Vagina (tissue), 2 donors: ENCODE measurements at regions not wholly inside any gene's neighbourhood (a gene's known extent, or its start where the extent isn't known, plus 50 kb on each side); places are given as distances from the start of the nearest gene placed in this dataset.

Source experiments
- DNase-seq, 2 donors: peaks; one replicate each; pipeline ENCODE4 v3.0.0-alpha.2; 2017; ENCODE audit errors: extremely low spot score in 2 of 2
- H3K27ac ChIP-seq: fragments of 200-600 bp; sonication (generic); one replicate; pipeline ENCODE4 v1.5.1; 2019
- H3K27me3 ChIP-seq: fragments of 200-600 bp; sonication (generic); one replicate; pipeline ENCODE4 v1.5.1; 2019
- H3K36me3 ChIP-seq, 2 donors: fragments of 200-600 bp; sonication (generic); one replicate each; pipeline ENCODE4 v1.5.1; 2017 to 2019
- H3K4me1 ChIP-seq: fragments of 200-600 bp; sonication (generic); one replicate; pipeline ENCODE4 v1.5.1; 2019
- H3K4me3 ChIP-seq, 2 donors: fragments of 200-600 bp; sonication (generic); 1 replicate in 1 of 2; 2 replicates in 1 of 2; pipeline ENCODE4 v1.5.1; 2016 to 2019
- H3K9me3 ChIP-seq: fragments of 200-600 bp; sonication (generic); one replicate; pipeline ENCODE4 v1.5.1; 2019
- POLR2A ChIP-seq, 2 donors: fragments of 450-650 bp; IDR thresholded peaks; one replicate each; pipeline ENCODE4 v1.6.1; 2017; ENCODE audit warnings: antibody characterized with exemption in 2 of 2, mild to moderate bottlenecking in 2 of 2, moderate library complexity in 2 of 2
- POLR2AphosphoS5 ChIP-seq, 2 donors: sonication (generic); formaldehyde crosslinking; IDR thresholded peaks; one replicate each; pipeline ENCODE4 v1.9.0; 2017; ENCODE audit warnings: antibody characterized with exemption in 2 of 2, mild to moderate bottlenecking in 2 of 2, low read depth in 1 of 2; ENCODE audit not compliant: insufficient read depth in 1 of 2
- intact Hi-C: fragments of 100-400 bp; cut with DNase I; formaldehyde crosslinking; loops from one replicate; pipeline ENCODE4 v1.15.1; 2023
- TF ChIP-seq, protein P1 (sequence below), 3 experiments: fragments of 450-650 bp in 2 of 3; fragments of 200-600 bp in 1 of 3; sonication (generic) in 1 of 3; IDR thresholded peaks; one replicate each; pipeline ENCODE4 v1.5.1; 2017 to 2019; ENCODE audit warnings: antibody characterized with exemption in 3 of 3, mild to moderate bottlenecking in 2 of 3, moderate library complexity in 2 of 3

- TF ChIP-seq POLR2AphosphoS5 (IDR thresholded peaks at IDR 0.05; ENCODE audit: insufficient read depth in 1 of 2, low read depth in 1 of 2) (no peak), POLR2A (IDR thresholded peaks at IDR 0.05) (no peak)
- TF ChIP-seq, protein P1, sequence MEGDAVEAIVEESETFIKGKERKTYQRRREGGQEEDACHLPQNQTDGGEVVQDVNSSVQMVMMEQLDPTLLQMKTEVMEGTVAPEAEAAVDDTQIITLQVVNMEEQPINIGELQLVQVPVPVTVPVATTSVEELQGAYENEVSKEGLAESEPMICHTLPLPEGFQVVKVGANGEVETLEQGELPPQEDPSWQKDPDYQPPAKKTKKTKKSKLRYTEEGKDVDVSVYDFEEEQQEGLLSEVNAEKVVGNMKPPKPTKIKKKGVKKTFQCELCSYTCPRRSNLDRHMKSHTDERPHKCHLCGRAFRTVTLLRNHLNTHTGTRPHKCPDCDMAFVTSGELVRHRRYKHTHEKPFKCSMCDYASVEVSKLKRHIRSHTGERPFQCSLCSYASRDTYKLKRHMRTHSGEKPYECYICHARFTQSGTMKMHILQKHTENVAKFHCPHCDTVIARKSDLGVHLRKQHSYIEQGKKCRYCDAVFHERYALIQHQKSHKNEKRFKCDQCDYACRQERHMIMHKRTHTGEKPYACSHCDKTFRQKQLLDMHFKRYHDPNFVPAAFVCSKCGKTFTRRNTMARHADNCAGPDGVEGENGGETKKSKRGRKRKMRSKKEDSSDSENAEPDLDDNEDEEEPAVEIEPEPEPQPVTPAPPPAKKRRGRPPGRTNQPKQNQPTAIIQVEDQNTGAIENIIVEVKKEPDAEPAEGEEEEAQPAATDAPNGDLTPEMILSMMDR (IDR thresholded peaks at IDR 0.05) = no peak
- intact Hi-C loops = no loop called here
- Histone ChIP-seq H3K4me3 (no peak overlapping the region), H3K4me1 (no peaks in the 10 kb centered on the region), H3K27ac (no peak overlapping the region), H3K36me3 (no peaks in the 10 kb centered on the region), H3K9me3 (no peaks in the 10 kb centered on the region), H3K27me3 (no peaks in the 10 kb centered on the region)
- DNase-seq = no peak
These were observed 155.4 kb downstream of the MCHR2 start for GRCh38 chr6:99838607-99839006.

- Histone ChIP-seq H3K36me3 (no peaks in the 10 kb centered on the region), H3K27me3 (no peaks in the 10 kb centered on the region), H3K4me3 (no peak overlapping the region), H3K27ac (no peak overlapping the region), H3K4me1 (no peaks in the 10 kb centered on the region), H3K9me3 (no peaks in the 10 kb centered on the region)
- intact Hi-C loops = no loop called here
- DNase-seq = no peak
- TF ChIP-seq POLR2A (IDR thresholded peaks at IDR 0.05) (no peak), POLR2AphosphoS5 (IDR thresholded peaks at IDR 0.05; ENCODE audit: insufficient read depth in 1 of 2, low read depth in 1 of 2) (no peak)
- TF ChIP-seq, protein P1 (IDR thresholded peaks at IDR 0.05) = no peak
These were observed 152.7 kb downstream of the MCHR2 start for GRCh38 chr6:99841297-99841696.

- Histone ChIP-seq H3K4me1 (no peaks in the 10 kb centered on the region), H3K27me3 (no peaks in the 10 kb centered on the region), H3K4me3 (no peak overlapping the region), H3K27ac (no peak overlapping the region), H3K9me3 (no peaks in the 10 kb centered on the region), H3K36me3 (no peaks in the 10 kb centered on the region)
- TF ChIP-seq, protein P1 (IDR thresholded peaks at IDR 0.05) = no peak
- TF ChIP-seq POLR2AphosphoS5 (IDR thresholded peaks at IDR 0.05; ENCODE audit: insufficient read depth in 1 of 2, low read depth in 1 of 2) = no peak
- no peak for TF ChIP-seq POLR2A (IDR thresholded peaks at IDR 0.05)
- no peak for DNase-seq
- intact Hi-C loops = no loop called here
These were observed 148.0 kb downstream of the MCHR2 start for GRCh38 chr6:99846006-99846405.

GRCh38 chr6:99850841-99851240, 143.2 kb downstream of the MCHR2 start:
- H3K27me3 ChIP-seq = no peaks in the 10 kb centered on the region
- intact Hi-C loops = no loop called here
- H3K36me3 ChIP-seq = no peaks in the 10 kb centered on the region
- H3K27ac ChIP-seq = no peak overlapping the region
- TF ChIP-seq, protein P1 (IDR thresholded peaks at IDR 0.05) = no peak
- no peak for TF ChIP-seq POLR2A (IDR thresholded peaks at IDR 0.05)
- no peak for TF ChIP-seq POLR2AphosphoS5 (IDR thresholded peaks at IDR 0.05; ENCODE audit: insufficient read depth in 1 of 2, low read depth in 1 of 2)
- H3K9me3 ChIP-seq = no peaks in the 10 kb centered on the region
- H3K4me3 ChIP-seq = no peak overlapping the region
- no peak for DNase-seq
- no peaks in the 10 kb centered on the region for H3K4me1 ChIP-seq

- intact Hi-C loops = no loop called here
- no peak for DNase-seq
- H3K4me1 ChIP-seq = no peaks in the 10 kb centered on the region
- no peaks in the 10 kb centered on the region for H3K27me3 ChIP-seq
- H3K9me3 ChIP-seq = no peaks in the 10 kb centered on the region
- no peaks in the 10 kb centered on the region for H3K36me3 ChIP-seq
- TF ChIP-seq, protein P1 (IDR thresholded peaks at IDR 0.05) = no peak
- TF ChIP-seq POLR2A (IDR thresholded peaks at IDR 0.05) = no peak
- no peak for TF ChIP-seq POLR2AphosphoS5 (IDR thresholded peaks at IDR 0.05; ENCODE audit: insufficient read depth in 1 of 2, low read depth in 1 of 2)
- no peak overlapping the region for H3K27ac ChIP-seq
- no peak overlapping the region for H3K4me3 ChIP-seq
These were observed 142.0 kb downstream of the MCHR2 start for GRCh38 chr6:99852031-99852430.
